ENCODE measurements at regions not wholly inside any gene's neighbourhood (a gene's known extent, or its start where the extent isn't known, plus 50 kb on each side); places are given as distances from the start of the nearest gene placed in this dataset.
"Not testable (repeated sequence)": the region's sequence is repeated elsewhere in the genome, so short reads cannot be mapped to it uniquely, and the experiment has no call there.

DNA sequence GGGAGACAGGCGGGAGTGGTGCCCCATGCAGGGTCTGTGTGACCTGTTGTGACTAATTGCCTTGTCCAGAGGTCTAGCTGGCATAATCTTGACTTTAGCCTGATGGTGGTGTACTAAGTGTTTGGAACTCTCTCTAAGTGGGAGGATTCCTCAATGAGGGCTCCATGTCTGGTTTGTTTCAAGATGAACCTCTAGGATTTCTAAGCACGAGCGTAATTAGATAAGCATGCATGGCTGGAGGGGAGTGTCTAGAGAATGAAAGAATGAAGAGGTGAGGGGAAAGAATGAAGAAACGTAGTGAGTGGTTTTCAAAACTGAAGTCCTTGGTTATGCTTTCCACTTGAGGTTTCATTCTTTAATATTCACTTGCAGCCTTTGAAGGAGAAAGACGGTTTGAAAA is 833.2 kb upstream of the GYPC start:
- peaks cover 0 to 18% (median 2%) of the 10 kb centered on the region in 8 donors for H3K9me3 ChIP-seq
- no peak for DNase-seq
- TF ChIP-seq POLR2AphosphoS5 (IDR thresholded peaks at IDR 0.05) (no peak), CTCF (IDR thresholded peaks at IDR 0.05 in 8 of 11, conservative IDR thresholded peaks at IDR 0.05 in 3 of 11) (no peak), POLR2A (IDR thresholded peaks at IDR 0.05) (no peak)
- H3K36me3 ChIP-seq = no peaks in the 10 kb centered on the region
- H3K4me1 ChIP-seq = no peaks in the 10 kb centered on the region
- H3K4me3 ChIP-seq = no peak overlapping the region
- H3K27ac ChIP-seq = no peak overlapping the region
- intact Hi-C loops (cut with DNase I; ENCODE audit: low total_unique reads) = no loop called here
- H3K27me3 ChIP-seq (replicated peaks in 1 of 7) = no peaks in the 10 kb centered on the region
- 77 to 89% (median 83%) methylated on average over 5 of the region's 5 CpGs for WGBS, 5 donors

- 76 to 90% (median 85%) methylated on average over 9 of the region's 9 CpGs for WGBS, 5 donors
- intact Hi-C loops (cut with DNase I; ENCODE audit: low total_unique reads); H3K36me3 ChIP-seq: not testable (repeated sequence)
These were observed 830.2 kb upstream of the GYPC start for GRCh38 chr2:125825781-125826180.

DNA sequence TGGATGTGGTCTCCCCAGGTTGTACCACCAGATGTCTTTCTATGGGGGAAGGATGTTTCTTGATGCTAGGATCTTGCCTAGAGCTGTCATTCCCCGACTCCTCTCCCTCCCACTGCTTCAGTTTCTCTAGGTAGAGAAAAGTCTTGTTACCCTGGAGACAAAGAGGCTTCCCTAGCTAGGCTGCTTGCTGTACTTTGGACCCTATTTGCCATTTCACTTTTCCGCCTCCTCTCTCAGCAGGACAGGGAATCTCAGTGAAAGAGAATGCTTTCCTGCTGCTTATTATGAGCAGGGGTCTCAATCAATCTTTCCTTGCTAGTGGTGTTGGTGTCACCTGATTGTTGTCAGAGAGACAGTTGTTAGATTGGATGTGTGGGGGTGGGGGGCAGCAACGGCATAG is 818.8 kb upstream of the GYPC start:
- DNase-seq = no peak
- Histone ChIP-seq H3K9me3 (peaks cover 0 to 5% (median 0%) of the 10 kb centered on the region in 8 donors), H3K36me3 (no peaks in the 10 kb centered on the region), H3K27ac (no peak overlapping the region), H3K27me3 (replicated peaks in 1 of 7) (no peaks in the 10 kb centered on the region), H3K4me1 (no peaks in the 10 kb centered on the region), H3K4me3 (no peak overlapping the region)
- no peak for TF ChIP-seq POLR2AphosphoS5 (IDR thresholded peaks at IDR 0.05)
- TF ChIP-seq POLR2A (IDR thresholded peaks at IDR 0.05) = no peak
- no peak for TF ChIP-seq CTCF (IDR thresholded peaks at IDR 0.05 in 8 of 11, conservative IDR thresholded peaks at IDR 0.05 in 3 of 11)
- 45 to 60% (median 51%) methylated on average over 3 of the region's 3 CpGs for WGBS, 5 donors
- intact Hi-C loops (cut with DNase I; ENCODE audit: low total_unique reads) = no loop called here

More at GRCh38 chr2:125825781-125826180, 830.2 kb upstream of the GYPC start:
- not testable (repeated sequence) for H3K27me3 ChIP-seq (replicated peaks in 1 of 7); H3K4me3 ChIP-seq; H3K27ac ChIP-seq; H3K4me1 ChIP-seq; DNase-seq
- peaks cover 0 to 24% (median 2%) of the 10 kb centered on the region in 8 donors for H3K9me3 ChIP-seq

DNA sequence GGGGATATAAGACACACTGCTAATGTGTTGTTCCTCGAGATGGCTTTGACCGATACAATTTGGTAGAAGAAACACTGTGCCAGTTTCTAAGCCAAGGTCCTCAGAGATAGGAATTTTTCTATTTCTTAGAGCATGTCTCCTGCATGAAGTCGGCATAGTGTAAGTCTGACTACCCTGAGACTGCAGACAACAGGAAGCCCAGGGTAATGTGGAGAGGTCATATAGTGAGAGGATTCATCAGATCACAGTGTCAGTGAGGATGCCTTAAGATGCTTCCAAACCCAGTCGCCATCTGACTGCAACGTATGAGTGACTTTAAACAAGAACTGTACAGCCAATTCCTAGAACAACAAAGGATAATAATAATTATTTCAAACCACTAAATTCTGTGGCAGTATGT is 818.3 kb upstream of the GYPC start:
- Histone ChIP-seq H3K27ac (no peak overlapping the region), H3K27me3 (replicated peaks in 1 of 7) (no peaks in the 10 kb centered on the region), H3K4me1 (no peaks in the 10 kb centered on the region), H3K36me3 (no peaks in the 10 kb centered on the region), H3K9me3 (peaks cover 0 to 3% (median 0%) of the 10 kb centered on the region in 8 donors), H3K4me3 (no peak overlapping the region)
- whole genome bisulfite sequencing, 5 donors = 62 to 81% (median 75%) methylated on average over 5 of the region's 5 CpGs
- DNase-seq = no peak
- TF ChIP-seq POLR2A (IDR thresholded peaks at IDR 0.05) = no peak
- no peak for TF ChIP-seq POLR2AphosphoS5 (IDR thresholded peaks at IDR 0.05)
- TF ChIP-seq CTCF (IDR thresholded peaks at IDR 0.05 in 8 of 11, conservative IDR thresholded peaks at IDR 0.05 in 3 of 11) = no peak
- intact Hi-C loops (cut with DNase I; ENCODE audit: low total_unique reads) = no loop called here

DNA sequence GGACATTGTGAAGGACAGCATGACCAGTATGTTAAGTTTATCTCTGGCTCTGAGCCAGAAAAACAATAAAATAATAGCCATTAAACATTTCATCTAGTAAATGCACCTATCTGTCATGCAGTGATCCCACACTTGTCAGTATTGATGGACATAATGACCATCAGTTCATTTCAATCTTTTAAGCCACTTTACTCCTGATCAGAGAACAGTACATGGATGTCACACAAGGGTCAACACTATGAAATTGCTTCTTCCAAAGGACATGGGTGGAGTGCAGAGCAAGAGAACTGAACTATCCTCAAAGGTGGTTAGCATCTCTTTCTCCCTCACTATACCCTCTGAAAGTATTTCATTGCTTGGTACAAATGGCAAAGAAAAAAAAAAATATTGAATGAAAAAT is 816.0 kb upstream of the GYPC start:
- Histone ChIP-seq H3K4me3 (no peak overlapping the region), H3K36me3 (no peaks in the 10 kb centered on the region), H3K4me1 (no peaks in the 10 kb centered on the region), H3K27me3 (replicated peaks in 1 of 7) (no peaks in the 10 kb centered on the region), H3K9me3 (no peaks in the 10 kb centered on the region), H3K27ac (no peak overlapping the region)
- intact Hi-C loops (cut with DNase I; ENCODE audit: low total_unique reads) = no loop called here
- no peak for DNase-seq
- TF ChIP-seq CTCF (IDR thresholded peaks at IDR 0.05 in 8 of 11, conservative IDR thresholded peaks at IDR 0.05 in 3 of 11) (no peak), POLR2A (IDR thresholded peaks at IDR 0.05) (no peak), POLR2AphosphoS5 (IDR thresholded peaks at IDR 0.05) (no peak)

All from spleen (tissue), 11 donors.